ENCODE measurements at regions not wholly inside any gene's neighbourhood (a gene's known extent, or its start where the extent isn't known, plus 50 kb on each side); places are given as distances from the start of the nearest gene placed in this dataset.

DNA sequence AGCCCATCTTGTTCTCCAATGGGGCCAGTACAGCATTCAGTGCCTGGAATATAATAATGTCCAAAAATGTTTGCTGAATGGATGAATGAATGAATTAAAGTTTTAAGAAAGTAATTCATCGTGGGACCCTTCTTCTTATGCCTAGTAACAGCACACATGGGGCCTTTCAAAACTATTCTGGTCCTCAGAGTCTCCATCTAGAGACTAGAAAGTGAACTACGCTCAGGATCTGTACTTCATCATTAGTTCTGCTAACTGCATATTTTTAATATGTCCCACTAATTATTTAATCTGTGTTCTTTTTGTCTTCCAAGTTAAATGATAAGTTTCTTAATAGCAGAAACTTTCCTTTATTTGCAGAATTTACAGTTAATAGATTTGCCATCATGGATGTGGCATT lies 172.5 kb downstream of the SMAD2 start:
- peaks cover 0 to 25% (median 3%) of the 10 kb centered on the region in 4 donors for H3K9me3 ChIP-seq
- WGBS, 2 donors = 66 to 74% methylated on average over 2 of the region's 2 CpGs
- DNase-seq (ENCODE audit: low spot score in 2 of 2) = no peak

DNA sequence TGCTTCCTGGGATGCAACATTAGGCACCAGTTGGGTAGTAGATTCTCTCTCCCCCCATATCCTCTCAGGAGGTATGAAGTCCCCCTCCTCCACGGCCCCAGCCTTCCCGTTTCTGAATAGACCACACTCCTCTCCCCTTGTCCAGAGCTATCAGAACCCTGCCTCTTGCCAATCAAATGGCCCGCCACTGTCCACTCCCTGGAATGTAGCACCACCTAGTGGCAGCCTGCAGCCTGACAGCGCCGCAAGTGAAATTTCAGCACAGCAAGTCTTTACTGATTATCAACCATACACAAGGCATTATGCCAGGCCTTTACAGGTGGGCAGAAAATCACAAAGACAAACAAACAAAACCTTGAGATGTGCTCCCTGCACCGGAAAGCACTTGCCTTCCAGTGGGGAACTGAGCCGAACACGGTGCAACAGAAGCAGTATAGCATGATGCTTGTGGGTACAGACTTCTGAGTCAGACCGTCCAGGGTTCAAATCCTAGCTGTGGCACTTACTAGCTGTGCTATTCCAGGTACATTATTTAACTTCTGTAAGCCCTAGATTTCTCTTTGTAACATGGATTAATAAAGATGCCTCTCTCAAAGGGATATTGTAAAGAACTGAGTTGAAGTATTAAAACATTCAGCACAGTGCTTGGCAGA lies 174.0 kb downstream of the SMAD2 start:
- 22 to 23% methylated on average over 9 of the region's 9 CpGs for WGBS, 2 donors
- peak in 1 of 2 donors; percentile 41 for DNase-seq (ENCODE audit: low spot score in 2 of 2)
- no peak overlapping the region for H3K27ac ChIP-seq
- no peaks in the 10 kb centered on the region for H3K36me3 ChIP-seq
- no peaks in the 10 kb centered on the region for H3K4me1 ChIP-seq
- peaks cover 0 to 25% (median 3%) of the 10 kb centered on the region in 4 donors for H3K9me3 ChIP-seq
- no peak overlapping the region for H3K4me3 ChIP-seq
- no peak for TF ChIP-seq EP300 (IDR thresholded peaks at IDR 0.05)
- TF ChIP-seq, protein P1, sequence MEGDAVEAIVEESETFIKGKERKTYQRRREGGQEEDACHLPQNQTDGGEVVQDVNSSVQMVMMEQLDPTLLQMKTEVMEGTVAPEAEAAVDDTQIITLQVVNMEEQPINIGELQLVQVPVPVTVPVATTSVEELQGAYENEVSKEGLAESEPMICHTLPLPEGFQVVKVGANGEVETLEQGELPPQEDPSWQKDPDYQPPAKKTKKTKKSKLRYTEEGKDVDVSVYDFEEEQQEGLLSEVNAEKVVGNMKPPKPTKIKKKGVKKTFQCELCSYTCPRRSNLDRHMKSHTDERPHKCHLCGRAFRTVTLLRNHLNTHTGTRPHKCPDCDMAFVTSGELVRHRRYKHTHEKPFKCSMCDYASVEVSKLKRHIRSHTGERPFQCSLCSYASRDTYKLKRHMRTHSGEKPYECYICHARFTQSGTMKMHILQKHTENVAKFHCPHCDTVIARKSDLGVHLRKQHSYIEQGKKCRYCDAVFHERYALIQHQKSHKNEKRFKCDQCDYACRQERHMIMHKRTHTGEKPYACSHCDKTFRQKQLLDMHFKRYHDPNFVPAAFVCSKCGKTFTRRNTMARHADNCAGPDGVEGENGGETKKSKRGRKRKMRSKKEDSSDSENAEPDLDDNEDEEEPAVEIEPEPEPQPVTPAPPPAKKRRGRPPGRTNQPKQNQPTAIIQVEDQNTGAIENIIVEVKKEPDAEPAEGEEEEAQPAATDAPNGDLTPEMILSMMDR (IDR thresholded peaks at IDR 0.05) = peak; percentile 52 to 78 (median 76)
- peaks cover 0 to 5% of the 10 kb centered on the region in 2 donors for H3K27me3 ChIP-seq

More for the DNA sequence above, 172.5 kb downstream of the SMAD2 start:
- H3K4me1 ChIP-seq = no peaks in the 10 kb centered on the region
- TF ChIP-seq, protein P1 (IDR thresholded peaks at IDR 0.05) = peak in 1 of 5 experiments; percentile 17
- TF ChIP-seq POLR2A (IDR thresholded peaks at IDR 0.05) = no peak
- no peak overlapping the region for H3K4me3 ChIP-seq
- no peaks in the 10 kb centered on the region for H3K36me3 ChIP-seq
- H3K27ac ChIP-seq = no peak overlapping the region
- H3K27me3 ChIP-seq = peaks cover 0 to 5% of the 10 kb centered on the region in 2 donors

DNA sequence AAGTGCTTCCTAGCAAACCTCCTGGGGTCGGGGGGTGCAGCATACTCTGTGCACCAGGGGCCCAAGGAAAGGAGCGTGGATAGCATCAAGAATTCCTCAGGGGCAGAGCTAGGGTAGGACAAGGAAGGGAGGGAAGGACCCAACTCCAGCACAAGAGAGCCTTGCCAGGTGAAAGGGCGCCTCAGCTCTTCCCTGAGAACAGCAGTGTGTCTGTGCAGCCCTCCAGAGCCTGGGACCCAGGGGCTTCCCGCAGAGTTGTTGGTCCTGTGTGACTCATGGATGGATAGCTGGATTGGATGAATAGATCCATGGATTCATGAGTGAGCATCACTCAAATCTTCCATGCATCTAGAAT lies 175.4 kb downstream of the SMAD2 start:
- 71 to 87% methylated on average over 4 of the region's 4 CpGs for WGBS, 2 donors
- Histone ChIP-seq H3K27ac (no peak overlapping the region), H3K36me3 (no peaks in the 10 kb centered on the region), H3K9me3 (peaks cover 0 to 14% (median 2%) of the 10 kb centered on the region in 4 donors), H3K4me1 (no peaks in the 10 kb centered on the region), H3K4me3 (no peak overlapping the region), H3K27me3 (peaks cover 0 to 5% of the 10 kb centered on the region in 2 donors)
- no peak for TF ChIP-seq POLR2A (IDR thresholded peaks at IDR 0.05)
- TF ChIP-seq, protein P1 (IDR thresholded peaks at IDR 0.05) = no peak
- TF ChIP-seq EP300 (IDR thresholded peaks at IDR 0.05) = no peak
- no peak for DNase-seq (ENCODE audit: low spot score in 2 of 2)

DNA sequence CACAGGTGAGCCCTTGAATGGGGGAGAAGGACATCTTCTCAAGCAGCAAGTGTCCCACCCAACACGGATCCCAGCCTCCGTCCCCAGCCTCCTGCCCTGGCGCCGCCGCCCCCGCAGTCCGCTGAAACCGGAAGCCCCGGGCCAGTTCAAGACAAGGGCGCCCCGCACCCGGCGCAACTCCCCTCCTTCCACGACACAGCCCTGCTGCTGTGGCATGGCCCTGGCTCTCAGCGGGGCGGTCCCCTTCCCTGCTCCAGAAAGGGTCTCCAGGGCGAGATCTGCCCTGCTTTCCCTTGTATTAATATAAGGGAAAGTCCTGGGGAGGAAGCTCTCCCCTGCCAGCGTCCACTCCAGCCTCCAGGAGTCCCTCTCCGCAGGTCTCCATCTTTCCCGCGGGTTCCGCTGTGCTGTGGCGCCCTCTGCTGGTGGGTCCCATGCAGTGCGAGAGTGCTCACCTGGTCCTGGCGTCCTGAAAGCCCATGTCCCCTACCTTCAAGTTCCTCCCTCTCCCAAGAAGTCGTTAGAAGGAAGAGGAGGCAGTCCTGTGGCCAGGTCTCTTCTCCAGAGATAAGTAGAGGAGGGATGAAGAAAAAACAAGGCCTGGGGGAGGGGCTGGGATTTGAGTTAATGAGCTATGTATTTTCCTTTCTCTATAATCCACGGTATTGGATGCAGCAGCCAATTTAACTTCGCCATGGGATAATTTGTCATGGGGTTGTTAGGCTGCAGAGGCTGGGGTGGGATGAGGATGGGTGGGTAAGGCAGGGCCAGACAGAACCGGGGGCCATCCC lies 176.0 kb downstream of the SMAD2 start:
- Histone ChIP-seq H3K27me3 (peaks cover 0 to 5% of the 10 kb centered on the region in 2 donors), H3K9me3 (peaks cover 0 to 8% (median 2%) of the 10 kb centered on the region in 4 donors), H3K36me3 (no peaks in the 10 kb centered on the region), H3K4me3 (no peak overlapping the region), H3K27ac (no peak overlapping the region), H3K4me1 (peaks cover 0 to under 1% (median 0%) of the 10 kb centered on the region in 4 donors)
- WGBS, 2 donors = 30 to 54% methylated on average over 15 to 29 of the region's 29 CpGs
- TF ChIP-seq POLR2A (IDR thresholded peaks at IDR 0.05) = no peak
- TF ChIP-seq, protein P1 (IDR thresholded peaks at IDR 0.05) = peak in 3 of 5 experiments; percentile 26 to 48 (median 44)
- DNase-seq (ENCODE audit: low spot score in 2 of 2) = no peak

Measured in tibial nerve (tissue), 4 donors.